22Rv1 (cell line): ENCODE measurements at regions not wholly inside any gene's neighbourhood (a gene's known extent, or its start where the extent isn't known, plus 50 kb on each side); places are given as distances from the start of the nearest gene placed in this dataset.

Experiments used
- ZFX ChIP-seq: fragments of 450-650 bp; IDR thresholded peaks from 2 replicates; pipeline ENCODE4 v1.6.1; 2017; ENCODE audit warnings: antibody characterized with exemption, borderline replicate concordance
- TF ChIP-seq, protein P1 (sequence below): fragments of 450-650 bp; IDR thresholded peaks from 2 replicates; pipeline ENCODE4 v1.5.1; 2017; ENCODE audit warnings: mild to moderate bottlenecking

- TF ChIP-seq, protein P1, sequence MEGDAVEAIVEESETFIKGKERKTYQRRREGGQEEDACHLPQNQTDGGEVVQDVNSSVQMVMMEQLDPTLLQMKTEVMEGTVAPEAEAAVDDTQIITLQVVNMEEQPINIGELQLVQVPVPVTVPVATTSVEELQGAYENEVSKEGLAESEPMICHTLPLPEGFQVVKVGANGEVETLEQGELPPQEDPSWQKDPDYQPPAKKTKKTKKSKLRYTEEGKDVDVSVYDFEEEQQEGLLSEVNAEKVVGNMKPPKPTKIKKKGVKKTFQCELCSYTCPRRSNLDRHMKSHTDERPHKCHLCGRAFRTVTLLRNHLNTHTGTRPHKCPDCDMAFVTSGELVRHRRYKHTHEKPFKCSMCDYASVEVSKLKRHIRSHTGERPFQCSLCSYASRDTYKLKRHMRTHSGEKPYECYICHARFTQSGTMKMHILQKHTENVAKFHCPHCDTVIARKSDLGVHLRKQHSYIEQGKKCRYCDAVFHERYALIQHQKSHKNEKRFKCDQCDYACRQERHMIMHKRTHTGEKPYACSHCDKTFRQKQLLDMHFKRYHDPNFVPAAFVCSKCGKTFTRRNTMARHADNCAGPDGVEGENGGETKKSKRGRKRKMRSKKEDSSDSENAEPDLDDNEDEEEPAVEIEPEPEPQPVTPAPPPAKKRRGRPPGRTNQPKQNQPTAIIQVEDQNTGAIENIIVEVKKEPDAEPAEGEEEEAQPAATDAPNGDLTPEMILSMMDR = no peak
- TF ChIP-seq ZFX = no peak
Measured at GRCh38 chr16:56108724-56109123, 82.6 kb upstream of the GNAO1 start.
